ENCODE measurements at regions not wholly inside any gene's neighbourhood (a gene's known extent, or its start where the extent isn't known, plus 50 kb on each side); places are given as distances from the start of the nearest gene placed in this dataset.

DNA sequence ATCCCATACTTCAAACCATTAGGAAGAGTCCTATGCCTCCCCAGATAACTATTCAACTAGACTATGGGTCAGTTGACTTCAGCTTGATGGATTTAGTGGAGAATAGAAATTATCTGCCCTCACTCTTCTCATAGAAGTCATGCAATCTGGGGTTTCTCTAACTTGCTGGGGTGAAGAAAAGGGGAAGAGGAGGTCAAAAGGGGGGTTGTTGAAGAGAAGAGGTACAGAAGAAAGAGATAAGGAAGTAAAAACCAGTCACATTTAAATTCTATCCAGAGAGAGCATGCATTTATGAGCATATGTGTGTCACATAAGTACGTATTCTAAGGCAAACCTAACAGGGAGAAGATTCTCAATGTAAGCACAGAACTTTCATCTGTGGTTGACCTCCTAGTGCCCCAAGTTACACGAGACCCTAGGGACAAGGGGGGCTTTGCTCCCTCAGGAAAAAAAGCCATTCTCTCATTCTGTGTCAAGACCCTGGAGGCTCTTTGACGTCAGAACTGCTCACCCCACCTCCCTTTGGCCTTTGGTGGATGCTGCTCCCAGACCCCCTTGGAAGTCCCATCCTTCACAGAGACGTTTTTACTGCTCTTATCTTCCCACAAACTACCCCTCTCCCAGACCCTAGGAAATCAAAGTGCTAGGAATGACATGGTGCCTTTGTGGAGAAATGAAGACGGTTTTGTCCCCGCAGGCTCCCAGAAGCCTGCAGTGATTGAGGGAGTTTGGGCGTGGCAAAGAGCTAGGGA, 236.8 kb upstream of the TNP1 start:
- TF ChIP-seq EZH2 (IDR thresholded peaks at IDR 0.05; ENCODE audit: borderline replicate concordance, low read depth, low read length, poor library complexity, severe bottlenecking), result no peak
- TF ChIP-seq, protein P1, sequence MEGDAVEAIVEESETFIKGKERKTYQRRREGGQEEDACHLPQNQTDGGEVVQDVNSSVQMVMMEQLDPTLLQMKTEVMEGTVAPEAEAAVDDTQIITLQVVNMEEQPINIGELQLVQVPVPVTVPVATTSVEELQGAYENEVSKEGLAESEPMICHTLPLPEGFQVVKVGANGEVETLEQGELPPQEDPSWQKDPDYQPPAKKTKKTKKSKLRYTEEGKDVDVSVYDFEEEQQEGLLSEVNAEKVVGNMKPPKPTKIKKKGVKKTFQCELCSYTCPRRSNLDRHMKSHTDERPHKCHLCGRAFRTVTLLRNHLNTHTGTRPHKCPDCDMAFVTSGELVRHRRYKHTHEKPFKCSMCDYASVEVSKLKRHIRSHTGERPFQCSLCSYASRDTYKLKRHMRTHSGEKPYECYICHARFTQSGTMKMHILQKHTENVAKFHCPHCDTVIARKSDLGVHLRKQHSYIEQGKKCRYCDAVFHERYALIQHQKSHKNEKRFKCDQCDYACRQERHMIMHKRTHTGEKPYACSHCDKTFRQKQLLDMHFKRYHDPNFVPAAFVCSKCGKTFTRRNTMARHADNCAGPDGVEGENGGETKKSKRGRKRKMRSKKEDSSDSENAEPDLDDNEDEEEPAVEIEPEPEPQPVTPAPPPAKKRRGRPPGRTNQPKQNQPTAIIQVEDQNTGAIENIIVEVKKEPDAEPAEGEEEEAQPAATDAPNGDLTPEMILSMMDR (conservative IDR thresholded peaks at IDR 0.05; ENCODE audit: low read depth, low read length), result no peak
